Globus pallidus (tissue), 1 donor: ENCODE measurements at regions not wholly inside any gene's neighbourhood (a gene's known extent, or its start where the extent isn't known, plus 50 kb on each side); places are given as distances from the start of the nearest gene placed in this dataset.

Experiments used
- DNase-seq: peaks from one replicate; pipeline ENCODE4 v3.0.0-alpha.2; 2015; ENCODE audit warnings: low spot score

- DNase-seq: no peak
Observed at GRCh38 chr14:94682736-94683135, 70.5 kb downstream of the SERPINA3 start.

GRCh38 chr14:94682061-94682516, 69.9 kb downstream of the SERPINA3 start:
- no peak for DNase-seq

- DNase-seq: no peak
Observed at GRCh38 chr14:94681300-94682060, 69.3 kb downstream of the SERPINA3 start.

GRCh38 chr14:94680862-94681288, 68.7 kb downstream of the SERPINA3 start:
- no peak for DNase-seq

GRCh38 chr14:94679937-94680861, 68.0 kb downstream of the SERPINA3 start:
- no peak for DNase-seq

GRCh38 chr14:94679106-94679810, 67.1 kb downstream of the SERPINA3 start:
- DNase-seq: no peak

GRCh38 chr14:94677747-94678146, 65.6 kb downstream of the SERPINA3 start:
- no peak for DNase-seq

GRCh38 chr14:94677213-94677612, 65.0 kb downstream of the SERPINA3 start:
- no peak for DNase-seq

- no peak for DNase-seq
Observed at GRCh38 chr14:94676495-94677185, 64.4 kb downstream of the SERPINA3 start.

GRCh38 chr14:94675036-94675435, 62.8 kb downstream of the SERPINA3 start:
- no peak for DNase-seq

- DNase-seq: no peak
Observed at GRCh38 chr14:94673781-94674231, 61.6 kb downstream of the SERPINA3 start.
